ENCODE measurements at regions not wholly inside any gene's neighbourhood (a gene's known extent, or its start where the extent isn't known, plus 50 kb on each side); places are given as distances from the start of the nearest gene placed in this dataset.

- H3K36me3 ChIP-seq = no peaks in the 10 kb centered on the region
- TF ChIP-seq POLR2A (IDR thresholded peaks at IDR 0.05) = no peak
- no peak for TF ChIP-seq CTCF (IDR thresholded peaks at IDR 0.05)
- TF ChIP-seq POLR2AphosphoS5 (IDR thresholded peaks at IDR 0.05) = no peak
- no peak for TF ChIP-seq EP300 (IDR thresholded peaks at IDR 0.05)
- H3K27ac ChIP-seq = no peak overlapping the region
- no peaks in the 10 kb centered on the region for H3K27me3 ChIP-seq
- H3K4me1 ChIP-seq = no peaks in the 10 kb centered on the region
- no peaks in the 10 kb centered on the region for H3K9me3 ChIP-seq
- 66 to 69% methylated on average over 5 of the region's 5 CpGs for WGBS, 2 donors (ENCODE audit: low coverage in 1 of 2)
- no peak overlapping the region for H3K4me3 ChIP-seq
- no peak for ATAC-seq
Measured at GRCh38 chr2:222779145-222779832, 81.5 kb upstream of the ACSL3 start.

GRCh38 chr2:222780051-222780450, 80.8 kb upstream of the ACSL3 start:
- Histone ChIP-seq H3K36me3 (no peaks in the 10 kb centered on the region), H3K4me1 (no peaks in the 10 kb centered on the region), H3K27ac (no peak overlapping the region), H3K9me3 (no peaks in the 10 kb centered on the region), H3K27me3 (no peaks in the 10 kb centered on the region), H3K4me3 (no peak overlapping the region)
- TF ChIP-seq POLR2A (IDR thresholded peaks at IDR 0.05) = no peak
- no peak for TF ChIP-seq POLR2AphosphoS5 (IDR thresholded peaks at IDR 0.05)
- no peak for TF ChIP-seq EP300 (IDR thresholded peaks at IDR 0.05)
- TF ChIP-seq CTCF (IDR thresholded peaks at IDR 0.05) = no peak
- WGBS, 2 donors (ENCODE audit: low coverage in 1 of 2) = 80 to 100% methylated on average over 1 to 4 of the region's 4 CpGs
- no peak for ATAC-seq

- Histone ChIP-seq H3K4me3 (no peak overlapping the region), H3K27ac (no peak overlapping the region), H3K4me1 (no peaks in the 10 kb centered on the region), H3K9me3 (no peaks in the 10 kb centered on the region), H3K27me3 (no peaks in the 10 kb centered on the region), H3K36me3 (no peaks in the 10 kb centered on the region)
- TF ChIP-seq POLR2A (IDR thresholded peaks at IDR 0.05) = no peak
- TF ChIP-seq EP300 (IDR thresholded peaks at IDR 0.05) = no peak
- no peak for TF ChIP-seq POLR2AphosphoS5 (IDR thresholded peaks at IDR 0.05)
- TF ChIP-seq CTCF (IDR thresholded peaks at IDR 0.05) = no peak
- 85 to 88% methylated on average over 6 of the region's 6 CpGs for WGBS, 2 donors (ENCODE audit: low coverage in 1 of 2)
- ATAC-seq = no peak
Measured at GRCh38 chr2:222782201-222782730, 78.6 kb upstream of the ACSL3 start.

DNA sequence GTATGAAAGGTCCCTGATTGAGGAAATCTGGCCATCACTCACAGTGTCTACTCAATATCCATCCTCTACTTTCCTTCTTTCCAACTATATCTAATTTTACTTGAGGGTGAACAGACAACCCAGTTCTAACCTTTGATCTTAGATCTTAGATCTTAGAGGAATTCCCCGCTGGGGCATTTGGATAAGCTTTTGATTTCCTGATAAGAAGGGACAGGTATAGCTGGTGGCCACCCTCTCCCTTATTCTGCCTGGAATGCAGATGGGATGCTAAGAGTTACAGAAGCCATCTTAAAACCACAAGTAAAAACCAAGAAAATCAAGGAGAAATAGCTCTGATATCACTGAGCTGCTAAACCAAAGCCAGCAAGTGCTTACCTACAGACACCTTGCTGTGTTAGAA, 77.2 kb upstream of the ACSL3 start:
- H3K4me1 ChIP-seq = no peaks in the 10 kb centered on the region
- WGBS, 2 donors (ENCODE audit: low coverage in 1 of 2) = 71% methylated on average over 1 of the region's 1 CpG; no CpG with 5 or more reads in 1 of the 2 donors
- no peak overlapping the region for H3K27ac ChIP-seq
- ATAC-seq = no peak
- no peak overlapping the region for H3K4me3 ChIP-seq
- H3K36me3 ChIP-seq = no peaks in the 10 kb centered on the region
- H3K9me3 ChIP-seq = no peaks in the 10 kb centered on the region
- TF ChIP-seq POLR2A (IDR thresholded peaks at IDR 0.05) = no peak
- TF ChIP-seq POLR2AphosphoS5 (IDR thresholded peaks at IDR 0.05) = no peak
- no peak for TF ChIP-seq CTCF (IDR thresholded peaks at IDR 0.05)
- no peak for TF ChIP-seq EP300 (IDR thresholded peaks at IDR 0.05)
- H3K27me3 ChIP-seq = no peaks in the 10 kb centered on the region

- TF ChIP-seq POLR2A (IDR thresholded peaks at IDR 0.05) = no peak
- no peak for TF ChIP-seq POLR2AphosphoS5 (IDR thresholded peaks at IDR 0.05)
- TF ChIP-seq CTCF (IDR thresholded peaks at IDR 0.05) = no peak
- TF ChIP-seq EP300 (IDR thresholded peaks at IDR 0.05) = no peak
- ATAC-seq = no peak
- H3K4me1 ChIP-seq = peaks cover 0 to 32% (median 4%) of the 10 kb centered on the region in 3 donors
- no peaks in the 10 kb centered on the region for H3K27me3 ChIP-seq
- no peaks in the 10 kb centered on the region for H3K9me3 ChIP-seq
- H3K4me3 ChIP-seq = no peak overlapping the region
- 83 to 93% methylated on average over 3 to 5 of the region's 7 CpGs for WGBS, 2 donors (ENCODE audit: low coverage in 1 of 2)
- H3K27ac ChIP-seq = peak overlapping the region in 1 of 4 donors; percentile 69
- H3K36me3 ChIP-seq = no peaks in the 10 kb centered on the region
Measured at GRCh38 chr2:222790932-222791331, 69.9 kb upstream of the ACSL3 start.
